CD8-positive, alpha-beta memory T cell (primary cell): ENCODE measurements at regions not wholly inside any gene's neighbourhood (a gene's known extent, or its start where the extent isn't known, plus 50 kb on each side); places are given as distances from the start of the nearest gene placed in this dataset.

Experiments
- CTCF ChIA-PET: fragments of 350-600 bp; sonication (Branson Sonifier 250); formaldehyde crosslinking; loops from one replicate; lab custom pipeline; 2021; ENCODE audit warnings: antibody characterized with exemption; lab: Charles Lee
- POLR2A ChIA-PET: fragments of 350-600 bp; sonication (Branson Sonifier 250); formaldehyde crosslinking; loops from one replicate; lab custom pipeline; 2021; ENCODE audit warnings: antibody characterized with exemption; lab: Charles Lee
- DNase-seq, 5 donors: peaks; one replicate each; pipeline versions ENCODE4 v3.0.0 to v3.0.0-alpha.2; 2020 to 2022; ENCODE audit warnings: mixed read lengths in 1 of 5
- H3K27ac ChIP-seq: one replicate; pipeline ENCODE4 v1.7.0; 2013; ENCODE audit warnings: low read depth, mild to moderate bottlenecking, low read length, moderate library complexity
- H3K27me3 ChIP-seq: 2 replicates; pipeline ENCODE4 v1.7.0; 2013; ENCODE audit warnings: low read length, mild to moderate bottlenecking; ENCODE audit not compliant: insufficient read depth, poor library complexity, severe bottlenecking
- H3K36me3 ChIP-seq: 2 replicates; pipeline ENCODE4 v1.7.0; 2013; ENCODE audit warnings: mild to moderate bottlenecking, low read length, moderate library complexity; ENCODE audit not compliant: insufficient read depth
- H3K4me1 ChIP-seq: 2 replicates; pipeline ENCODE4 v1.7.0; 2013; ENCODE audit warnings: mild to moderate bottlenecking, low read length, moderate library complexity; ENCODE audit not compliant: insufficient read depth
- H3K4me3 ChIP-seq: 2 replicates; pipeline ENCODE4 v1.7.0; 2013; ENCODE audit warnings: mild to moderate bottlenecking, low read length
- H3K9me3 ChIP-seq: 2 replicates; pipeline ENCODE4 v1.7.0; 2013; ENCODE audit warnings: mild to moderate bottlenecking, low read length
- H3K27ac Mint-ChIP-seq, 8 donors: one replicate each; pipeline ENCODE4 v1.8.0; 2020 to 2021; ENCODE audit warnings: mixed read lengths in 8 of 8, mild to moderate bottlenecking in 6 of 8, inconsistent platforms in 3 of 8, moderate library complexity in 3 of 8
- H3K27me3 Mint-ChIP-seq, 2 donors: one replicate each; pipeline ENCODE4 v1.8.0; 2020 to 2021; ENCODE audit warnings: mixed read lengths in 2 of 2, mild to moderate bottlenecking in 1 of 2, moderate library complexity in 1 of 2
- H3K36me3 Mint-ChIP-seq, 3 donors: one replicate each; pipeline ENCODE4 v1.8.0; 2020 to 2021; ENCODE audit warnings: mixed read lengths in 3 of 3, inconsistent platforms in 1 of 3, mild to moderate bottlenecking in 1 of 3
- H3K4me1 Mint-ChIP-seq, 3 donors: one replicate each; pipeline ENCODE4 v1.8.0; 2020 to 2021; ENCODE audit warnings: mixed read lengths in 3 of 3, inconsistent platforms in 1 of 3, mild to moderate bottlenecking in 1 of 3
- H3K4me3 Mint-ChIP-seq, 7 donors: one replicate each; pipeline ENCODE4 v1.8.0; 2020 to 2021; ENCODE audit warnings: mixed read lengths in 7 of 7, mild to moderate bottlenecking in 6 of 7, moderate library complexity in 4 of 7, inconsistent platforms in 2 of 7
- H3K9me3 Mint-ChIP-seq, 5 donors: one replicate each; pipeline ENCODE4 v1.8.0; 2020 to 2022; ENCODE audit warnings: mixed read lengths in 5 of 5, mild to moderate bottlenecking in 3 of 5, moderate library complexity in 2 of 5, inconsistent platforms in 1 of 5

DNA sequence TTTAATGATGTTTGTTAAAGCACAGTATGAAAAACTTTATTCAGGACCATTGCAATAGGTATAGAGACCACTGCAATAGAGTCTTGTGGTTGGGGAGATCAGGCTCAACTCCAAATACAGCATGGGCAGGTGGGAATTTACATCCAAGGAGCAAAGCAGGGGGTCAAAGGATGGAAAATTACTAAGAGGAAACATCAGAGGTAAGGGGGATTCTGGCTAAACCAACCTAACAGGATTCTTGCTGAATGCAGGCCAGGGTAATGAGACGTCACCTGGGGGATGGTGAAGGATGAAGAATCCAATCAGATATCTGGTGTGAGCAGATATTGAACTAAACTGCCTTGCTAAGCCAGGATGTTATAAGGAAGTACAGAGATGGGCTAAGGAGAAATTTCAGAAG, 126.6 kb upstream of the MIR17HG start:
- CTCF ChIA-PET: no interaction called here
- no peak for DNase-seq

DNA sequence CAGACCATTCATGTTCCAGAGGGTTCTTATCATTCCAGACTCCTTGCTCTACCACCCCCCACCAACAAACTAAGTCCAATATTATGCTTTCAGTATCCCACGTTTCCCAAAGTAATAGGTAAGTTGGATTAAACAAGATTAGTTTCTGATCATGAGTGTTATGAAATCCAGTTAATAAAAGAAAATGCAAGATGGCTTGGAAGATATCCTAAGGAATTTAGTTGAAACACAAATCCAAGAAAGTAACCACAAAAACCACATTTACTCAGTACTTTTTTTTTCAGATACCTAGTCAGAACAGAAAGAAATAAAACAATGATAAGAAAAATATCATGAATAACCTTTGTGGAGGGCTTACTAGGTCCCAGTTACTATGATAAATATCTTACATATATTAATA, 119.4 kb upstream of the MIR17HG start:
- no peak overlapping the region for H3K4me3 ChIP-seq
- POLR2A ChIA-PET: no interaction called here
- no peak overlapping the region for H3K27ac Mint-ChIP-seq
- peaks cover 0 to 3% of the 10 kb centered on the region in 2 donors for H3K27me3 Mint-ChIP-seq
- H3K36me3 ChIP-seq: no peaks in the 10 kb centered on the region
- H3K9me3 Mint-ChIP-seq: peaks cover 0 to 1% (median 0%) of the 10 kb centered on the region in 5 donors
- no peak overlapping the region for H3K27ac ChIP-seq
- no peaks in the 10 kb centered on the region for H3K36me3 Mint-ChIP-seq
- no peak overlapping the region for H3K4me3 Mint-ChIP-seq
- no peaks in the 10 kb centered on the region for H3K9me3 ChIP-seq
- CTCF ChIA-PET: no interaction called here
- DNase-seq: no peak
- H3K4me1 ChIP-seq: no peaks in the 10 kb centered on the region
- H3K27me3 ChIP-seq: no peaks in the 10 kb centered on the region
- no peaks in the 10 kb centered on the region for H3K4me1 Mint-ChIP-seq

More for the DNA sequence above, 126.6 kb upstream of the MIR17HG start:
- no peak overlapping the region for H3K4me3 ChIP-seq
- Mint-ChIP-seq H3K9me3 (no peaks in the 10 kb centered on the region), H3K4me3 (no peak overlapping the region), H3K27ac (no peak overlapping the region), H3K27me3 (peaks cover 0 to 3% of the 10 kb centered on the region in 2 donors), H3K4me1 (no peaks in the 10 kb centered on the region), H3K36me3 (no peaks in the 10 kb centered on the region)
- H3K27me3 ChIP-seq: no peaks in the 10 kb centered on the region
- H3K27ac ChIP-seq: no peak overlapping the region
- POLR2A ChIA-PET: no interaction called here
- no peaks in the 10 kb centered on the region for H3K4me1 ChIP-seq
- H3K36me3 ChIP-seq: no peaks in the 10 kb centered on the region
- no peaks in the 10 kb centered on the region for H3K9me3 ChIP-seq

DNA sequence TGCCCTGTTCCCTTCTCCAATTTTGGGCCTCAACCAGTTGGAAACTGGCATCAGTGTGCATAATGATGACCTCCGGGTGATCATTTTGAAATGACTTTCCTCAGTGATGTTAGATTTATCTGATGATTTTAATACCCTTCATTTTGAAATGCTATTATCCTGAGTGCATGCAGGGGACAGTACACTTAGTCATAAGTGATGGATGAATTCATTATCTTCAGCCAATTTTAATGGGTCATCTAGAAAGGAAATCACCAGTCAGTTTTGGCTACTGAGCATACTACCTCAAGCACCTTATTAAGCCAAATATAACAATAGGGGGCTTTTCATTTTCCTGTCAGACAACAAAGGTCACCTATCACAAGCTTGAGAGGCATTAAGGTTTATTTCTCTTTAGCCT, 118.5 kb upstream of the MIR17HG start:
- Mint-ChIP-seq H3K27ac (no peak overlapping the region), H3K4me1 (no peaks in the 10 kb centered on the region), H3K9me3 (peaks cover 0 to 1% (median 0%) of the 10 kb centered on the region in 5 donors), H3K27me3 (peaks cover 0 to 3% of the 10 kb centered on the region in 2 donors), H3K4me3 (no peak overlapping the region), H3K36me3 (no peaks in the 10 kb centered on the region)
- Histone ChIP-seq H3K9me3 (no peaks in the 10 kb centered on the region), H3K36me3 (no peaks in the 10 kb centered on the region), H3K4me3 (no peak overlapping the region), H3K27ac (no peak overlapping the region), H3K4me1 (no peaks in the 10 kb centered on the region), H3K27me3 (no peaks in the 10 kb centered on the region)
- POLR2A ChIA-PET: no interaction called here
- DNase-seq: no peak
- CTCF ChIA-PET: no interaction called here

DNA sequence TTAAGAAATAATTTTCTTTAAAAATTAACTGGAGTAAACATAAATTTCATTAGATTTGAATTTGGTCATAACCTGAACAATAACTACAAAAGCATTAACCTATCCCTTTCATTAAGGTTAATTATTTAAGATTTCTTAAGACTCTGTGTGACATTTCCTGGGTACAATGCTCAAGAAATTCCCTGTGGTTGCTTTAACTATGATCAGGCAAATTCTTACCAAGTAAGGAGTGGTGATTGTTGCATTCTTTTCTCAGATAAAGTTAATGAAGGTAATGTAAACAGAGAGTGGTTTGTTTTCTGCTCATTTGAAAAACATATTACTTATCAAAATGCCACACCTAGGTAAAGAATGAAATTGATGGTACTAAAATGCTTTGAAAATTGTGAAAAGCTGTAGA, 114.8 kb upstream of the MIR17HG start:
- H3K4me1 Mint-ChIP-seq: no peaks in the 10 kb centered on the region
- H3K4me3 Mint-ChIP-seq: no peak overlapping the region
- ChIA-PET POLR2A (no interaction called here), CTCF (no interaction called here)
- peaks cover 0 to 1% (median 0%) of the 10 kb centered on the region in 5 donors for H3K9me3 Mint-ChIP-seq
- Histone ChIP-seq H3K36me3 (no peaks in the 10 kb centered on the region), H3K4me3 (no peak overlapping the region), H3K9me3 (no peaks in the 10 kb centered on the region), H3K27me3 (no peaks in the 10 kb centered on the region), H3K27ac (no peak overlapping the region), H3K4me1 (no peaks in the 10 kb centered on the region)
- peaks cover 0 to 3% of the 10 kb centered on the region in 2 donors for H3K27me3 Mint-ChIP-seq
- no peak overlapping the region for H3K27ac Mint-ChIP-seq
- DNase-seq: no peak
- no peaks in the 10 kb centered on the region for H3K36me3 Mint-ChIP-seq

DNA sequence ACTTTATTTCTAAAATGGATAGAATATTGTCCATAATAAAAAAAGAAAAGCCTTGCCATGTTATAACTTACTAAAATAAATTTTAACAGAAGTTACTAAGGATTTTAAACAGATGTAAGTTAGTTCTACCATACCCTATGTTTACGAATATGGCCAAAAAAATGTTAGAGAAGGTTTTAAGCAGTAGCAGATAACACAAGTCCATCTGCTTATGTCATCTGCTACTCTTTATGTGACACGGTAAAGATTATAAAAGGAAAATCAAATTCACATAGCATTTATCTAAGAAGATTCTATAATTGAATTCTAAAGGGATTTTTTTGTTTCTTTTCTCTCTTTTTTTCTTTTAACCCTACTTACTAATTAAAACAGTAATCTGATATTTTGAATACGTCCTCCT, 114.2 kb upstream of the MIR17HG start:
- Histone ChIP-seq H3K27ac (no peak overlapping the region), H3K9me3 (no peaks in the 10 kb centered on the region), H3K27me3 (no peaks in the 10 kb centered on the region), H3K36me3 (no peaks in the 10 kb centered on the region), H3K4me1 (no peaks in the 10 kb centered on the region), H3K4me3 (no peak overlapping the region)
- no peak for DNase-seq
- ChIA-PET POLR2A (no interaction called here), CTCF (interaction anchor here (1.0 kb wide), 1 partner anchor 10 kb away, joined by 3 read pairs; no protein-coding TSS in a partner anchor)
- Mint-ChIP-seq H3K27ac (no peak overlapping the region), H3K4me1 (no peaks in the 10 kb centered on the region), H3K4me3 (no peak overlapping the region), H3K9me3 (peaks cover 0 to 1% (median 0%) of the 10 kb centered on the region in 5 donors), H3K27me3 (peaks cover 0 to 3% of the 10 kb centered on the region in 2 donors), H3K36me3 (no peaks in the 10 kb centered on the region)

DNA sequence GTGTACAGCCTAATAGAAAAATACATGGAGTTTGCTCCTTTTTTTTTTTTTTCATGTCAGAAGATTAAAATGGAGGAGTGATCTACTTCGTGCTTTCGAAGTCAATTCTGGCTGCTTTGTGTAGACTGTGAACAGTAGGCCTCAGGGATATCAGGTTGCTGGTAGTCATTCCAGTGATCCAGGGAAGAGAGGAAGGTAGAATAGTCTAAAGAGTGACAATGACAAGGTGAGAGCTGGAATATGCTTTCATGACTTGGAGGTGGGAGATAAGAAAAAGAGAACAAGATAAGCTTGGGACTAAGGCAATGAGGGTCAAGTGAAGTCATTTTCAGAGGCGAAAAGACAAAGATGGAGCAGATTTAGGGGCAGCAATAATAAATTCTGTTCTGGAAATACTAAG, 111.3 kb upstream of the MIR17HG start:
- no peak for DNase-seq
- Histone ChIP-seq H3K36me3 (no peaks in the 10 kb centered on the region), H3K9me3 (no peaks in the 10 kb centered on the region), H3K27me3 (no peaks in the 10 kb centered on the region), H3K4me3 (no peak overlapping the region), H3K4me1 (no peaks in the 10 kb centered on the region), H3K27ac (no peak overlapping the region)
- H3K9me3 Mint-ChIP-seq: no peaks in the 10 kb centered on the region
- H3K36me3 Mint-ChIP-seq: no peaks in the 10 kb centered on the region
- H3K4me1 Mint-ChIP-seq: no peaks in the 10 kb centered on the region
- H3K4me3 Mint-ChIP-seq: no peak overlapping the region
- POLR2A ChIA-PET: no interaction called here
- CTCF ChIA-PET: no interaction called here
- no peak overlapping the region for H3K27ac Mint-ChIP-seq
- no peaks in the 10 kb centered on the region for H3K27me3 Mint-ChIP-seq

DNA sequence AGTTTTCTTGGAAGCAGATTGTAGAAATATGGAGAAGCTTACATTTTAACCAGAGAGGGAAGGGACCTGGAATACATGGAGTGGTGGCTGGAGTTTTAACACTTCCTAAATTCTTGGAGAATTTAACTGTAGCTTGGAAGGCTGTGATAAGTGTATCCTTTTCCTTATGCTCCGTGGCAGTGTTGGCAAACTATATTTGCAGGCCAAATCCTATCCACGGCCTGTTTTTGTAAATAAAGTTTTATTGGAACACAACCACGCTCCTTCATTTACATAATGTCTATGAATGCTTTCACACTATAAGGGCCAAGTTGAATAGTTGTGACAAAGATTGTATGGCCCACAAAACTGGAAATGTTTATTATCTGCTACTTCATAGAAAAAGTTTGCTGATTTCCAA, 110.6 kb upstream of the MIR17HG start:
- no peaks in the 10 kb centered on the region for H3K36me3 ChIP-seq
- no peaks in the 10 kb centered on the region for H3K9me3 ChIP-seq
- Mint-ChIP-seq H3K27ac (no peak overlapping the region), H3K4me1 (no peaks in the 10 kb centered on the region), H3K9me3 (no peaks in the 10 kb centered on the region), H3K4me3 (no peak overlapping the region), H3K27me3 (no peaks in the 10 kb centered on the region), H3K36me3 (no peaks in the 10 kb centered on the region)
- POLR2A ChIA-PET: no interaction called here
- no peak overlapping the region for H3K4me3 ChIP-seq
- H3K27me3 ChIP-seq: no peaks in the 10 kb centered on the region
- H3K27ac ChIP-seq: no peak overlapping the region
- H3K4me1 ChIP-seq: no peaks in the 10 kb centered on the region
- CTCF ChIA-PET: no interaction called here
- DNase-seq: no peak

DNA sequence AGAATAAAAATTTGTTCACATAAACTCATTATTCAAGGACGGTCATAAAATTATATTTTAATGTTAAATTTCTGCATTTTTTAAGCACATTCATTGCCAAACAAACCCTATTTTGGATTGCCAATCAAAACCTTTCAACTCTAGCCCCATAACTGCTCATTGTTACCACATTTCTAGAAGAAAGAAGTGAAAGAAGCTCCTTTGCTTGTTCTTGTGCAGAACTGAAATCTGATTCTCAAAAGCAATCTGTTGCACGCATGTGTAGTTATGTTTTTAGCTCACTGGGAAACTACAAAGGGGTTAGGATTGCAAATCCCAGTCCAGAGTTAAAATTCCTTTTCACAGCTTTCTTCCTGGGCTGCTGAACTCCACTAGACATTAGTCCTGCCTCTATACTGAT, 109.5 kb upstream of the MIR17HG start:
- no peaks in the 10 kb centered on the region for H3K27me3 Mint-ChIP-seq

DNA sequence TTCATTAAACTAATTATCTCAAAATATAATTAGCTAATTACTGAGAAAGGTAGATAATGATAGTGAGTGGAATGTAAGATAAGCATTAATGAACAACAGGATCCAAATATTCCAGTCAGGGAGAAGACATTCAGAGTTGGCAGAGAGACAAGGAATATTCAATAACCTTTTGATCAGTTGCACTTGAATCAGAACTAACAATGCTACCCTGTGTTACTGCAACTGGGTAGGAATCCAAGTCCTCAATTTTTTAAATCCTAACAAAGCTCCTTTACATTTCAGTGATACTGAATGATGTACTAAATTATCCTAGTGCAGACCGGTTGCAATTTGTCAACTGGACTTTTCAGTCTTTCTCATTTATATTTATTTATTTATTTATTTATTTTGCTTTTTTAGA, 107.1 kb upstream of the MIR17HG start:
- CTCF ChIA-PET: no interaction called here
- H3K4me3 ChIP-seq: no peak overlapping the region
- H3K27me3 ChIP-seq: no peaks in the 10 kb centered on the region
- H3K36me3 Mint-ChIP-seq: no peaks in the 10 kb centered on the region
- no peak overlapping the region for H3K27ac Mint-ChIP-seq
- no peaks in the 10 kb centered on the region for H3K4me1 ChIP-seq
- no peaks in the 10 kb centered on the region for H3K9me3 Mint-ChIP-seq
- H3K27ac ChIP-seq: no peak overlapping the region
- H3K27me3 Mint-ChIP-seq: no peaks in the 10 kb centered on the region
- no peaks in the 10 kb centered on the region for H3K36me3 ChIP-seq
- no peak for DNase-seq
- H3K4me1 Mint-ChIP-seq: no peaks in the 10 kb centered on the region
- no peak overlapping the region for H3K4me3 Mint-ChIP-seq
- POLR2A ChIA-PET: no interaction called here
- H3K9me3 ChIP-seq: no peaks in the 10 kb centered on the region

More for the DNA sequence above, 109.5 kb upstream of the MIR17HG start:
- Mint-ChIP-seq H3K36me3 (no peaks in the 10 kb centered on the region), H3K9me3 (no peaks in the 10 kb centered on the region), H3K4me1 (no peaks in the 10 kb centered on the region), H3K4me3 (no peak overlapping the region), H3K27ac (no peak overlapping the region)
- H3K4me1 ChIP-seq: no peaks in the 10 kb centered on the region
- H3K27ac ChIP-seq: no peak overlapping the region
- no peaks in the 10 kb centered on the region for H3K9me3 ChIP-seq
- H3K36me3 ChIP-seq: no peaks in the 10 kb centered on the region
- no peaks in the 10 kb centered on the region for H3K27me3 ChIP-seq
- DNase-seq: no peak
- CTCF ChIA-PET: no interaction called here
- no peak overlapping the region for H3K4me3 ChIP-seq
- POLR2A ChIA-PET: no interaction called here
